ENCODE measurements at regions not wholly inside any gene's neighbourhood (a gene's known extent, or its start where the extent isn't known, plus 50 kb on each side); places are given as distances from the start of the nearest gene placed in this dataset.

GRCh38 chr5:63563008-63563917 is 399.0 kb downstream of the HTR1A start:
- H3K23me2 ChIP-seq (ENCODE audit: insufficient read length, low read depth, low read length, poor library complexity, severe bottlenecking) = no peaks in the 10 kb centered on the region
- H4K5ac ChIP-seq (ENCODE audit: insufficient read length, low read depth, low read length) = no peak overlapping the region
- no peak for DNase-seq
- no peak overlapping the region for H2BK12ac ChIP-seq (ENCODE audit: insufficient read length, low read depth, low read length)
- H3K14ac ChIP-seq (ENCODE audit: insufficient read depth, low read length) = no peak overlapping the region
- no peak overlapping the region for H2BK5ac ChIP-seq (ENCODE audit: insufficient read length, low read length)
- WGBS (ENCODE audit: extremely low coverage, insufficient read length, low lambda C conversion rate) = no CpG with 5 or more reads among the region's 20 CpGs
- no peak overlapping the region for H3K27ac ChIP-seq (ENCODE audit: insufficient read length, low read depth, low read length)
- no peak overlapping the region for H3K4me3 Mint-ChIP-seq
- no peaks in the 10 kb centered on the region; the same call in none of the 2 replicates for H3K27me3 Mint-ChIP-seq (ENCODE audit: low read depth)
- no peak overlapping the region for H2BK20ac ChIP-seq (ENCODE audit: low read depth, low read length, poor library complexity, severe bottlenecking)
- H3K18ac ChIP-seq (ENCODE audit: insufficient read length, low read depth, low read length) = no peak overlapping the region
- peaks cover 3 to 17% (median 9%) of the 10 kb centered on the region in 3 experiments; a peak in 4 of 7 replicates for H3K36me3 Mint-ChIP-seq (ENCODE audit: insufficient read depth in 1 of 3, low read depth in 3 of 3)
- no peak overlapping the region for H3K9ac ChIP-seq (ENCODE audit: extremely low read depth, insufficient read length, low read length)
- H3K4me1 ChIP-seq (ENCODE audit: insufficient read depth, low read length) = no peaks in the 10 kb centered on the region
- H4K20me1 ChIP-seq (ENCODE audit: control insufficient read depth, insufficient read depth, insufficient read length) = no peaks in the 10 kb centered on the region
- H3K79me1 ChIP-seq (ENCODE audit: insufficient read depth, low read depth, low read length, poor library complexity, severe bottlenecking) = no peaks in the 10 kb centered on the region
- H3K27ac Mint-ChIP-seq = no peak overlapping the region
- no peaks in the 10 kb centered on the region for H3K9me3 ChIP-seq (ENCODE audit: control insufficient read depth, low read depth, low read length)
- H3K79me2 ChIP-seq (ENCODE audit: insufficient read depth, low read length) = no peaks in the 10 kb centered on the region
- H4K8ac ChIP-seq (replicated peaks; ENCODE audit: insufficient read length, low read depth, low read length) = no peak overlapping the region
- H3K4me2 ChIP-seq (ENCODE audit: insufficient read depth, insufficient read length, low read length) = no peak overlapping the region
- H3K4me1 Mint-ChIP-seq = no peaks in the 10 kb centered on the region
- H3K27me3 ChIP-seq (ENCODE audit: insufficient read depth, low read length) = no peaks in the 10 kb centered on the region
- no peak overlapping the region for H3T11ph ChIP-seq (ENCODE audit: low read length)
- peaks cover 17 to 18% of the 10 kb centered on the region in 2 experiments; a peak in 4 of 5 replicates for H3K9me3 Mint-ChIP-seq
- H2AFZ ChIP-seq (ENCODE audit: low read length) = no peak overlapping the region
- no peak overlapping the region for H3K4ac ChIP-seq (ENCODE audit: low read depth, low read length)
- H4K91ac ChIP-seq (ENCODE audit: insufficient read length, low read depth, low read length) = no peak overlapping the region
- H3K23ac ChIP-seq (ENCODE audit: insufficient read length, low read depth, low read length) = no peak overlapping the region
- H2BK120ac ChIP-seq (ENCODE audit: low read depth, low read length, poor library complexity, severe bottlenecking) = no peak overlapping the region
- no peak overlapping the region for H3K56ac ChIP-seq (ENCODE audit: insufficient read length, low read depth, low read length)
- no peak overlapping the region for H2BK15ac ChIP-seq (ENCODE audit: low read depth, low read length)
- no peak for TF ChIP-seq CTCF (conservative IDR thresholded peaks at IDR 0.05)
- H2AK5ac ChIP-seq (ENCODE audit: insufficient read length, low read length) = no peak overlapping the region

Data from H9 (cell line).